Fibroblast of peridontal ligament (primary cell): ENCODE measurements at regions not wholly inside any gene's neighbourhood (a gene's known extent, or its start where the extent isn't known, plus 50 kb on each side); places are given as distances from the start of the nearest gene placed in this dataset.

Experiments used
- DNase-seq: peaks from one replicate; pipeline ENCODE4 v3.0.0-alpha.2; 2010; ENCODE audit errors: extremely low read depth

- no peak for DNase-seq
Measured at GRCh38 chr3:83092521-83093221, 1331.2 kb upstream of the GBE1 start.

- no peak for DNase-seq
Measured at GRCh38 chr3:83076041-83076440, 1314.6 kb upstream of the GBE1 start.

GRCh38 chr3:83074485-83074884, 1313.0 kb upstream of the GBE1 start:
- no peak for DNase-seq

GRCh38 chr3:83065851-83066460, 1304.5 kb upstream of the GBE1 start:
- no peak for DNase-seq

- DNase-seq, result no peak
Measured at GRCh38 chr3:83063446-83063845, 1302.0 kb upstream of the GBE1 start.

GRCh38 chr3:83048556-83048955, 1287.1 kb upstream of the GBE1 start:
- DNase-seq, result no peak

GRCh38 chr3:83039422-83039821, 1278.0 kb upstream of the GBE1 start:
- no peak for DNase-seq

GRCh38 chr3:83035704-83036010, 1274.2 kb upstream of the GBE1 start:
- DNase-seq, result no peak

- no peak for DNase-seq
Measured at GRCh38 chr3:83034806-83035703, 1273.6 kb upstream of the GBE1 start.

GRCh38 chr3:83033133-83033532, 1271.7 kb upstream of the GBE1 start:
- no peak for DNase-seq

GRCh38 chr3:83023086-83023485, 1261.6 kb upstream of the GBE1 start:
- DNase-seq, result no peak

- no peak for DNase-seq
Measured at GRCh38 chr3:83011481-83011880, 1250.0 kb upstream of the GBE1 start.

GRCh38 chr3:83003917-83004316, 1242.5 kb upstream of the GBE1 start:
- no peak for DNase-seq

- no peak for DNase-seq
Measured at GRCh38 chr3:83002869-83003445, 1241.5 kb upstream of the GBE1 start.

- no peak for DNase-seq
Measured at GRCh38 chr3:82999777-83000176, 1238.3 kb upstream of the GBE1 start.

GRCh38 chr3:82978368-82978767, 1216.9 kb upstream of the GBE1 start:
- DNase-seq, result no peak

- no peak for DNase-seq
Measured at GRCh38 chr3:82977871-82978270, 1216.4 kb upstream of the GBE1 start.

GRCh38 chr3:82973791-82974190, 1212.3 kb upstream of the GBE1 start:
- no peak for DNase-seq

- DNase-seq, result no peak
Measured at GRCh38 chr3:82960379-82960778, 1198.9 kb upstream of the GBE1 start.

GRCh38 chr3:82957696-82958095, 1196.3 kb upstream of the GBE1 start:
- no peak for DNase-seq

- DNase-seq, result no peak
Measured at GRCh38 chr3:82957079-82957478, 1195.6 kb upstream of the GBE1 start.

- no peak for DNase-seq
Measured at GRCh38 chr3:82954486-82954885, 1193.0 kb upstream of the GBE1 start.

GRCh38 chr3:82942041-82942440, 1180.6 kb upstream of the GBE1 start:
- no peak for DNase-seq
